ENCODE measurements at regions not wholly inside any gene's neighbourhood (a gene's known extent, or its start where the extent isn't known, plus 50 kb on each side); places are given as distances from the start of the nearest gene placed in this dataset.

DNA sequence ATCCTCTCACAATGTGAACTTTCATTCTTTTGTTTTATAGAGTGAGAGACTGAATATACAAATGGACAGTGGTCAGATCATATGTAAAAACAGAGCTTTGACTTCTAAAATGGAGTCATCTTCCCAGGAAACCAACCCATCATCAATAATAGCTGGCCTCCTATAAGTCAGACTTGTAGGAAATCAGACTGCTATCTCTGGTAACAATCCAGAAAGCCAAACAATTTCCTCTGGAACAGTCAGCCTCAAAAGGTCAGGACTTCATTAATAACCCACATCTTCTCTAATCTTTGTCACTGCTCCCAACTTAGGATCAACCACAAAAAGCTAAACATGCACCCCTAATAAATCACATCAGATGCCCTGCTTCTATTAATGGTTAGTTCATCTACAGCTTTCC is 227.9 kb upstream of the G2E3 start:
- no peaks in the 10 kb centered on the region for H3K27me3 ChIP-seq (ENCODE audit: insufficient read depth, low read length)
- H3K27ac ChIP-seq (ENCODE audit: low read length), result no peak overlapping the region
- no peaks in the 10 kb centered on the region for H3K4me1 ChIP-seq (ENCODE audit: insufficient read depth, low read length)
- no peaks in the 10 kb centered on the region for H3K36me3 ChIP-seq (ENCODE audit: insufficient read depth, low read depth, low read length)
- H3K9ac ChIP-seq (ENCODE audit: low read depth, low read length), result no peak overlapping the region
- no peak overlapping the region for H3K4me3 ChIP-seq (ENCODE audit: low read length)
- H3K9me3 ChIP-seq (ENCODE audit: insufficient read depth, low read depth, low read length), result no peaks in the 10 kb centered on the region

DNA sequence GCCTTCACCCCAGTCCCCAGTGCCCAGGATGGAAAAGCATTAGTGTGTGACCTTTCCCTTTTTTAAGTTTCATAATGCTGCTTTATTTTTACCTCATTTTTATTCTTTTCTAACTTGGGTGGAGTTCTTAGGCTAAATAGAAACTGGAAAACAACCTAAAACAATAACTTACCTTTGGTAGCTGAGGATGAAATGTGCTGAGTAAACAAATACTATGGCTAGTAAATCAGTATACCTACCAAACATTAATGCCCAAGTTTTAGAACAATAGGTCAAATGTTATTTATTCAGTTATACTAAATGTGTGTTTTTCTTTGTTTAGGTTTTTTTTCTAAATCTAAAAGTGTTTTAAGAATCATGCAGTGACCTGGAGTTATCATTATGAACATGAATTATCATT is 226.6 kb upstream of the G2E3 start:
- no peaks in the 10 kb centered on the region for H3K27me3 ChIP-seq (ENCODE audit: insufficient read depth, low read length)
- H3K9me3 ChIP-seq (ENCODE audit: insufficient read depth, low read depth, low read length), result no peaks in the 10 kb centered on the region
- no peak overlapping the region for H3K4me3 ChIP-seq (ENCODE audit: low read length)

DNA sequence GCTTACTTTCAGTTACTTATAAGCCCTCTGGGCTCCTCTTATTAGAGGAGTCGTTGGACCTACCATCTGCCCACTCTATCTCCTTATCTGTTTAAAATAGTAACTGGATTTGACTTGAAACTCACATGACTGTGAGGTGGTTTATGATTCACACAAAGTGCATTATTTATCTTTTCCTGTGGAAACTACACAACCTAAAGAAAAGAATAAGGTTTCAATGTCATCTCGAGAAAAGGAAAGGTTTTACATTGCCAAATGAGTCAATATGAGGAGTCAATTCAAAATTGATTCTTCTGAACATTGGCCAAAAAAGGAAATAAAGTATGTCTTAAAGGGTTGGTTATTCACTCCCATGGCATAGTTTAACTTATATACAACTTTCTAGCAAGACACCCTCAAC is 225.0 kb upstream of the G2E3 start:
- Histone ChIP-seq H3K27me3 (ENCODE audit: insufficient read depth, low read length) (no peaks in the 10 kb centered on the region), H3K36me3 (ENCODE audit: insufficient read depth, low read depth, low read length) (no peaks in the 10 kb centered on the region), H3K4me1 (ENCODE audit: insufficient read depth, low read length) (no peaks in the 10 kb centered on the region), H3K9me3 (ENCODE audit: insufficient read depth, low read depth, low read length) (no peaks in the 10 kb centered on the region), H3K9ac (ENCODE audit: low read depth, low read length) (no peak overlapping the region), H3K27ac (ENCODE audit: low read length) (no peak overlapping the region), H3K4me3 (ENCODE audit: low read length) (no peak overlapping the region)

More for the DNA sequence above, 226.6 kb upstream of the G2E3 start:
- H3K36me3 ChIP-seq (ENCODE audit: insufficient read depth, low read depth, low read length), result no peaks in the 10 kb centered on the region
- H3K9ac ChIP-seq (ENCODE audit: low read depth, low read length), result no peak overlapping the region
- H3K27ac ChIP-seq (ENCODE audit: low read length), result no peak overlapping the region
- no peaks in the 10 kb centered on the region for H3K4me1 ChIP-seq (ENCODE audit: insufficient read depth, low read length)

DNA sequence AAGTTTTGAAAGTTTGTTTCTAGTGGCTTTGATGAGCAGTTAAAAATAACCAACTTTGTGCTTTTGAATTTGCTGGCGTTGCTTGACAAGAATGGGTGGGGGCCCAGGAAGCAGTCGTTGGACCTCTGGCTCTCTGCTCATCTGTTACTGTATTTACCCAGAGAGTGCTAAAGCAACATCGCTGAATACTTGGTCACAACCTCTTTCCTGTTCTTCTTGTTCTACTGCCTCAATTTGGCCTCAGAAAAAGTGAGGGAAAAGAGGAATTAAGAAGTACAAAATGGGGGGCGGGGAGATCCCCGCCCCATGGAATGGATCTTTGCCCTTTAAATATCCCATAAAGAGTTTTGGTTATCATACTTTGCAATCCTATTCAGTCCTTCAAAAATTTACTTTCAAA is 221.5 kb upstream of the G2E3 start:
- Histone ChIP-seq H3K9ac (ENCODE audit: low read depth, low read length) (no peak overlapping the region), H3K27me3 (ENCODE audit: insufficient read depth, low read length) (no peaks in the 10 kb centered on the region), H3K4me3 (ENCODE audit: low read length) (no peak overlapping the region), H3K4me1 (ENCODE audit: insufficient read depth, low read length) (no peaks in the 10 kb centered on the region), H3K9me3 (ENCODE audit: insufficient read depth, low read depth, low read length) (no peaks in the 10 kb centered on the region), H3K27ac (ENCODE audit: low read length) (no peak overlapping the region), H3K36me3 (ENCODE audit: insufficient read depth, low read depth, low read length) (no peaks in the 10 kb centered on the region)

DNA sequence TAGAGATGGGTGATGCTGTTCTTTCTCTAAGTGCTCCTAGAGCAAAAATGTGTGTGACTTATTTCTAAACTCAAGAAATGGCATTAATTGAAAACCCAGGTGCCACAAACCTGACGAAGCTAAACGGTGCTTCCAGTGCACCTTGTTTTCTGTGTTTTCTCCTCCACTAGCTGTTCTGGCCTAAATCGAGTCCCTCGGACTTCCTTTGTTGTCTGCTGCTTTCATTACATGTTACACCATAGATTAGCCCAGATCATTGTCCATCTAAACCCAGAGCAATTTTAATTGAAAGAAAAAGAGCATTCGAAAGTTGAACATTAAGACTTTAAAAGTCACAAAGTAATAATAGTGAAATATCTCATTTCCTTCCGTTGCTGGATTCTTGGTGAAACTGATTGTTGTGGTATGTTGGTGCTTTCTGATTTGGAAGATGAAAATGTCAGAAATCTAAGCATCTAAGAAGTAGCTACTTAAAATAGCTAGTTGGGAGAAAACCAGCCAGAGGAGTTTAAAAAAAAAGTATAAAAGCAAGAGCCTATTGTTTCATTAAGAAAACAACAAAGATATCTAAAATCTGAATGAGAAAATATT is 219.6 kb upstream of the G2E3 start:
- no peak overlapping the region for H3K9ac ChIP-seq (ENCODE audit: low read depth, low read length)
- H3K4me3 ChIP-seq (ENCODE audit: low read length), result no peak overlapping the region
- no peak overlapping the region for H3K27ac ChIP-seq (ENCODE audit: low read length)
- H3K4me1 ChIP-seq (ENCODE audit: insufficient read depth, low read length), result no peaks in the 10 kb centered on the region
- no peaks in the 10 kb centered on the region for H3K36me3 ChIP-seq (ENCODE audit: insufficient read depth, low read depth, low read length)
- H3K9me3 ChIP-seq (ENCODE audit: insufficient read depth, low read depth, low read length), result no peaks in the 10 kb centered on the region
- H3K27me3 ChIP-seq (ENCODE audit: insufficient read depth, low read length), result no peaks in the 10 kb centered on the region

DNA sequence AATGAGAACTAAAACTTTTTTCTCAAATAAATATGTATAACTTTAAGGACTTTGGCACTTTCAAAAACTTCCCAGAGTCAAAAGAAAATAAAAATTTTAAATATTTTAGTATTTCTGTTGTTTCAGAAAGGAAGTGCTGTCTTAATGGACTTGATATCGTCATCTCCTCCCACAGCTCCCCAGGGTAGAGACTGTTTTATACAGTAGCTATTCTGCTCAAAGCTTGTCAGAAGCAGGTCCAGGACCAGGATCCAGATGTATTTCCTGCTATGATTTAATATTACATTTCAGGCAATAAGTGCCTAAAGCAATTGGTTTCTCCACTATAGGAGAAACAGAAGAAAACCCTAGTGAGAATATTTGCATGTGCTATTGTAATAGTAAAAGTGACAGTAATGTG is 218.5 kb upstream of the G2E3 start:
- Histone ChIP-seq H3K27ac (ENCODE audit: low read length) (no peak overlapping the region), H3K36me3 (ENCODE audit: insufficient read depth, low read depth, low read length) (no peaks in the 10 kb centered on the region), H3K4me1 (ENCODE audit: insufficient read depth, low read length) (no peaks in the 10 kb centered on the region), H3K9ac (ENCODE audit: low read depth, low read length) (no peak overlapping the region), H3K4me3 (ENCODE audit: low read length) (no peak overlapping the region), H3K27me3 (ENCODE audit: insufficient read depth, low read length) (no peaks in the 10 kb centered on the region), H3K9me3 (ENCODE audit: insufficient read depth, low read depth, low read length) (no peaks in the 10 kb centered on the region)

DNA sequence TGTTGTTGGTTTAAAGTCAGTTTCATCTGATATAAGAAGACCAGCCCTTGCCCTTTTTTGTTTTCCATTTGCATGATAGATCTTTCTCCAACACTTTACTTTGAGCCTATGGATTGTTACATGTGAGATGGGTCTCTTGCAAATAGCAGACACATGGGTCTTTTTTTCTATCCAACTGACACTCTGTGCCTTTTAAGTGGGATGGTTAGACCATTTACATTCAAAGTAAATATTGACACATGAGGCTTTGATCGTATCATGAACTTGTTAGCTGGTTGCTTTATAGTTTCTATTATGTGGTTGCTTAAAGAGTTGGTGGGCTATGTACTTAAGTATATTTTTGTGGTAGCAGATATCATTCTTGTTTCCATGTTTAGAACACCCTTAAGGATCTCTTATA is 213.4 kb upstream of the G2E3 start:
- no peak overlapping the region for H3K27ac ChIP-seq (ENCODE audit: low read length)
- H3K9ac ChIP-seq (ENCODE audit: low read depth, low read length), result no peak overlapping the region
- H3K4me3 ChIP-seq (ENCODE audit: low read length), result no peak overlapping the region
- no peaks in the 10 kb centered on the region for H3K27me3 ChIP-seq (ENCODE audit: insufficient read depth, low read length)
- peaks cover 7% of the 10 kb centered on the region for H3K4me1 ChIP-seq (ENCODE audit: insufficient read depth, low read length)
- no peaks in the 10 kb centered on the region for H3K36me3 ChIP-seq (ENCODE audit: insufficient read depth, low read depth, low read length)
- no peaks in the 10 kb centered on the region for H3K9me3 ChIP-seq (ENCODE audit: insufficient read depth, low read depth, low read length)

DNA sequence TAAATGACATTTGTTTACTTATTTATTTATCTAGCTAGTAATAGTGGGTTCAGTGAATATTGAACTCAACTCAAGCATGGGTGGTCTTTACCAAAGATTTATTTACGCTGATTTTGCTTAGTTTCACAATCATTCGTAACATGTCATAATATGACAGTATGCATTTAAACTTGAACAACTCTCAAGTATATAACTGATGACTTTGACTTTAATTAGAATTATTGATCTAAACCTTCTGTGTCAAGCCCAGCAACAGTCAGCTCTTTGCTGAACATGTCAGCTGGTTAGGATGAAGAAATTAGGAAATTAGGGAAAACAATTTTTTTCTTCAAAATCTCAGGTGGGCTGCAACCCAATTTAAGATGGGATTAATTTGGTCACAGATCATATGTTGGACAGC is 210.5 kb upstream of the G2E3 start:
- H3K27me3 ChIP-seq (ENCODE audit: insufficient read depth, low read length), result no peaks in the 10 kb centered on the region
- no peak overlapping the region for H3K9ac ChIP-seq (ENCODE audit: low read depth, low read length)
- no peak overlapping the region for H3K4me3 ChIP-seq (ENCODE audit: low read length)
- no peaks in the 10 kb centered on the region for H3K9me3 ChIP-seq (ENCODE audit: insufficient read depth, low read depth, low read length)
- peaks cover 8% of the 10 kb centered on the region for H3K4me1 ChIP-seq (ENCODE audit: insufficient read depth, low read length)
- no peaks in the 10 kb centered on the region for H3K36me3 ChIP-seq (ENCODE audit: insufficient read depth, low read depth, low read length)
- H3K27ac ChIP-seq (ENCODE audit: low read length), result no peak overlapping the region

DNA sequence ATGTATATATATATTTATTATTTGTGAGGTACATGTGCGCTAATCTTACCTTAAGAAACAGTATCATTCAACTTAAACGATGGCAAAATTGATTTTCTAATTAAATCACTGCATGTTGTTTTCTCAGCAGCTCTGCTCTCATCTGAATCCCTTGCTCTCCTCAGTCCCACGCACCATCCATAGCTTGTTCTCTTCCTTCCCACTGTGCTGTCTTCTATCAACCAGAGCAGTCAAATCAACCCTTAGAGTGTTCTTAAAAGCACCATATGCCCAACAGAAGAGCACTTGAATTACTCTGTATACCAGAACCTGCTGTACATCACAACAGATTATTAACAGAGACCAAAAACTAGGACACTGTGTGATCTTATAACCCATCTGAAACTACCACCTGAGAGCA is 209.4 kb upstream of the G2E3 start:
- no peaks in the 10 kb centered on the region for H3K9me3 ChIP-seq (ENCODE audit: insufficient read depth, low read depth, low read length)
- H3K27me3 ChIP-seq (ENCODE audit: insufficient read depth, low read length), result no peaks in the 10 kb centered on the region
- H3K4me3 ChIP-seq (ENCODE audit: low read length), result no peak overlapping the region
- H3K27ac ChIP-seq (ENCODE audit: low read length), result no peak overlapping the region
- H3K4me1 ChIP-seq (ENCODE audit: insufficient read depth, low read length), result peaks cover 8% of the 10 kb centered on the region
- H3K36me3 ChIP-seq (ENCODE audit: insufficient read depth, low read depth, low read length), result no peaks in the 10 kb centered on the region
- no peak overlapping the region for H3K9ac ChIP-seq (ENCODE audit: low read depth, low read length)

DNA sequence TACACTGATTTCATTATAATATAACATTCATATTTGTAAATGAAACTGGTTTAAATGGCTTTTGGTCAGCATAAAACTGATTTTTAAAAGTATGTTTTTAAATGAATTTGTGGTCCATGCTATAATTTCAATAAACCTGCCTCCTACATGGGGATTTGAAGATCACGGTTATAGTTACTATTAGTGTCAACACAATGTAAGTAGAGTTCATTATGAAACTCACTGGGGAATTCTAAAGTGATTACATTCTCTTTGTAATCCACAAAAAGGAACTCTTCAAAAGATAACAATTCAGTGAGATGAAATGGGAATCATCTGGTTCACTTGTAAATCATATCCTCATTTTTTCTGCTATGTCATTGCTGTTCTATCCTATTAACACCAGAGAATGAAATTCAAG is 204.5 kb upstream of the G2E3 start:
- no peak overlapping the region for H3K27ac ChIP-seq (ENCODE audit: low read length)

DNA sequence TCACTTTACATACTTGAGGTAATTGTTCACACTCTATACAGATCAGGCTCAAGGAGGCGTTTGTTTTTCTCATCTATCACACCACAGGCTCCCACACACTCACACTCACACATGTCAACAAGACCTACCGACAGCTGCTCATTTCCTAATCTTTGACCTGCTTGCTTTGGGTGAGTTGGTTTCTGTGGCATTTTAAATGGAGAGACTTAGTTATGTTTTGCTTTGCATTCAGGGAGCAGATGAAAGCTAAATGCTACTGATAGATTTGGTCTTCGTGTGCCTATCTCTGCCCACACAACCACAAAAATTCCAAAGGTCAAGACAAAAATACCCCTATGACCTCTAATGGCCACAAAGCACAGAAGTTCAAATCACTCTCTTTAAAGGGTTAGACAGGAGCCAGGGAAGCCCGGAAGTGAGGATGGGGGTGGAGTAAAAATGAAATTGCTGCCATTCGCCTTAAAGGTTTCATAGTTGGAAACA is 203.5 kb upstream of the G2E3 start:
- Histone ChIP-seq H3K9ac (ENCODE audit: low read depth, low read length) (no peak overlapping the region), H3K4me3 (ENCODE audit: low read length) (no peak overlapping the region), H3K27ac (ENCODE audit: low read length) (no peak overlapping the region), H3K4me1 (ENCODE audit: insufficient read depth, low read length) (peaks cover 1% of the 10 kb centered on the region), H3K27me3 (ENCODE audit: insufficient read depth, low read length) (no peaks in the 10 kb centered on the region), H3K36me3 (ENCODE audit: insufficient read depth, low read depth, low read length) (no peaks in the 10 kb centered on the region), H3K9me3 (ENCODE audit: insufficient read depth, low read depth, low read length) (no peaks in the 10 kb centered on the region)

More for the DNA sequence above, 204.5 kb upstream of the G2E3 start:
- Histone ChIP-seq H3K9ac (ENCODE audit: low read depth, low read length) (no peak overlapping the region), H3K4me3 (ENCODE audit: low read length) (no peak overlapping the region), H3K9me3 (ENCODE audit: insufficient read depth, low read depth, low read length) (no peaks in the 10 kb centered on the region), H3K27me3 (ENCODE audit: insufficient read depth, low read length) (no peaks in the 10 kb centered on the region), H3K36me3 (ENCODE audit: insufficient read depth, low read depth, low read length) (no peaks in the 10 kb centered on the region), H3K4me1 (ENCODE audit: insufficient read depth, low read length) (peaks cover 8% of the 10 kb centered on the region)

DNA sequence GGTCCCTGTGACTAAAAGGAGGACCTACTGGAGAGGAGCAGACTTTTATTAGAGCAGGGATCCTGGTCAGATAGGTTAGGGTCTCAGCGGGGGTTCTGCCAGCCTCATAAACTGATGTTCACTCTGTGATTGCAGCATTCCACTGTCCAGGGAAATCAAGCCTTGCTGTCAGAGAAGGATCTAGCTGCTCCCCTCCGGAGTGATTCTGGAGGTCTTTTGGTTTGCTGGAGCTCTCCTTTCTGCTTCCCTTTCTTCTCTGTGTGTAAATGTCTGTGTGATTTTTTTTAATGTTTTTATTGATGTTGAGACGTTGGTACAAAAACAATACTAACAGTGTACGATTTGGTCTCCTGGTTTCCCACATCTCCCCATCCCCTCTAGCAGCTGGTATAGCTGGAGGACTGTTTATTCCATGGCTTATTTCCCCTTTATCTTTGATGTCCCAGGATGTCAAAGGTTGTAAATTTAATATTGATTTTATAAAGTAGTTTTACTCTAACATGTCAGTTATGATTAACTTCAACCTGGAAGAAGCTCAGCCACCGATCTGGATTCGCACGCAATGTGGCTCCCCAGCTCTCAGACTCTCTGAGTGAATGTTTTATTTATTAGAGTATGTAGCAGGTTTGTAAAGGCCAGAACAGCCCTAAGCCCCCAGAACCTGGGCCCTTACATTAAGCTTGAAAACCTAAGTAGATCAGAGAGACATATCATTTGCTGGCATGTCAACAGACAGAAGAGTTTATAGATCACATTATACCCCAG is 202.3 kb upstream of the G2E3 start:
- Histone ChIP-seq H3K27ac (ENCODE audit: low read length) (no peak overlapping the region), H3K9me3 (ENCODE audit: insufficient read depth, low read depth, low read length) (no peaks in the 10 kb centered on the region), H3K36me3 (ENCODE audit: insufficient read depth, low read depth, low read length) (no peaks in the 10 kb centered on the region), H3K27me3 (ENCODE audit: insufficient read depth, low read length) (no peaks in the 10 kb centered on the region), H3K4me1 (ENCODE audit: insufficient read depth, low read length) (no peaks in the 10 kb centered on the region), H3K9ac (ENCODE audit: low read depth, low read length) (no peak overlapping the region), H3K4me3 (ENCODE audit: low read length) (no peak overlapping the region)

Measured in iPS-20b (cell line).